ENCODE measurements at regions not wholly inside any gene's neighbourhood (a gene's known extent, or its start where the extent isn't known, plus 50 kb on each side); places are given as distances from the start of the nearest gene placed in this dataset.

DNA sequence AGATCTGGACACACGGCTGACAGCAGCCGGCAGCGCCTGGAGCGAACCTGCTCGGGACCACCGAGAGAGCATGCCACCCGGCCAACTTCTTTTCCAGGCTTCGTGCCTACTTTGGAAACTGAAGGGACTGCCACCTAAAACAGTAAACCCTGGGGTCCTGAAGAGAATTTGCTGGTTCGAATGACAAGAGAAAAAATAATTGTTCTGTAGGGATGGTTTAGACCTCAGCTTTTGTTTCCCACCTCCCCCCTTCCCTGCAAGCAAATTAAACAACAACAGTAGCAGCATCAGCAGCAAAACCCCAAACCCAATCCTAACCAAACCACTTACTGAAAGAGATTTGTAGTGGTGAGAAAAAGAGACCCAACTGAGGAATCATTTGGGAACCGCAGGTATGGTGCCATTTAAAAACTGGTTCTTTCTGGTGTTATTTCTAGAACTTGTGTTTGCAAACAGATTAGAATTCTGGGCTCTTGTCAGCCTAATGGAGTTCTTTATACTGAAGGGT is 105.6 kb downstream of the LEPR start:
- no peak for DNase-seq (ENCODE audit: low spot score)
- no peaks in the 10 kb centered on the region for H3K79me2 ChIP-seq (ENCODE audit: insufficient read depth, low read depth, low read length)
- no peaks in the 10 kb centered on the region for H3K36me3 ChIP-seq (ENCODE audit: insufficient read depth, low read length)
- TF ChIP-seq CTCF (conservative IDR thresholded peaks at IDR 0.05; ENCODE audit: low read length) (no peak), EZH2phosphoT487 (IDR thresholded peaks at IDR 0.05; ENCODE audit: borderline replicate concordance, low read depth, low read length) (no peak)
- no peaks in the 10 kb centered on the region for H3K4me1 ChIP-seq (ENCODE audit: insufficient read depth, low read length, poor library complexity, severe bottlenecking)
- H3K4me3 ChIP-seq (ENCODE audit: low read depth, low read length, poor library complexity, severe bottlenecking) = no peak overlapping the region
- H4K20me1 ChIP-seq (ENCODE audit: insufficient read depth, low read length) = no peaks in the 10 kb centered on the region
- ChIA-PET CTCF (ENCODE audit: unreplicated experiment) (no interaction called here), POLR2A (no interaction called here)
- no peaks in the 10 kb centered on the region for H3K9me2 ChIP-seq (ENCODE audit: insufficient read depth, low read length)
- no peak overlapping the region for H2AFZ ChIP-seq (ENCODE audit: low read length)
- no peaks in the 10 kb centered on the region for H3K9me3 ChIP-seq (ENCODE audit: low read length)
- intact Hi-C loops (cut with micrococcal nuclease; ENCODE audit: unreplicated experiment) = no loop called here
- H3K27ac ChIP-seq (ENCODE audit: low read depth, low read length, poor library complexity, severe bottlenecking) = no peak overlapping the region
- H3K4me2 ChIP-seq (ENCODE audit: low read length) = no peak overlapping the region
- no TSS peak for BruUV-seq (replicated peaks)

GRCh38 chr1:65527190-65527589 is 106.7 kb downstream of the LEPR start:
- no TSS peak for BruUV-seq (replicated peaks)
- POLR2A ChIA-PET = no interaction called here

More at GRCh38 chr1:65527190-65527589, 106.7 kb downstream of the LEPR start:
- no peaks in the 10 kb centered on the region for H3K4me1 ChIP-seq (ENCODE audit: insufficient read depth, low read length, poor library complexity, severe bottlenecking)
- intact Hi-C loops (cut with micrococcal nuclease; ENCODE audit: unreplicated experiment) = no loop called here
- H3K36me3 ChIP-seq (ENCODE audit: insufficient read depth, low read length) = no peaks in the 10 kb centered on the region
- no peak for TF ChIP-seq CTCF (conservative IDR thresholded peaks at IDR 0.05; ENCODE audit: low read length)
- TF ChIP-seq EZH2phosphoT487 (IDR thresholded peaks at IDR 0.05; ENCODE audit: borderline replicate concordance, low read depth, low read length) = no peak
- CTCF ChIA-PET (ENCODE audit: unreplicated experiment) = no interaction called here
- no peak overlapping the region for H3K4me3 ChIP-seq (ENCODE audit: low read depth, low read length, poor library complexity, severe bottlenecking)
- H3K9me3 ChIP-seq (ENCODE audit: low read length) = no peaks in the 10 kb centered on the region
- H3K79me2 ChIP-seq (ENCODE audit: insufficient read depth, low read depth, low read length) = no peaks in the 10 kb centered on the region
- H4K20me1 ChIP-seq (ENCODE audit: insufficient read depth, low read length) = no peaks in the 10 kb centered on the region
- no peaks in the 10 kb centered on the region for H3K9me2 ChIP-seq (ENCODE audit: insufficient read depth, low read length)
- no peak overlapping the region for H2AFZ ChIP-seq (ENCODE audit: low read length)
- DNase-seq (ENCODE audit: low spot score) = no peak
- H3K4me2 ChIP-seq (ENCODE audit: low read length) = no peak overlapping the region
- no peak overlapping the region for H3K27ac ChIP-seq (ENCODE audit: low read depth, low read length, poor library complexity, severe bottlenecking)
